Erythroblast (primary cell): ENCODE measurements at regions not wholly inside any gene's neighbourhood (a gene's known extent, or its start where the extent isn't known, plus 50 kb on each side); places are given as distances from the start of the nearest gene placed in this dataset.
"Not testable (repeated sequence)": the region's sequence is repeated elsewhere in the genome, so short reads cannot be mapped to it uniquely, and the experiment has no call there.

ENCODE experiments used
- DNase-seq, 2 experiments: peaks; one replicate each; lab custom pipeline; 2025; lab: John Stamatoyannopoulos, UW
- GATA1 ChIP-seq: IDR thresholded peaks from 2 replicates; pipeline ENCODE4 v1.6.1; 2011; ENCODE audit warnings: low read depth, mild to moderate bottlenecking, control low read depth, low read length, moderate library complexity
- POLR2A ChIP-seq: IDR thresholded peaks from 2 replicates; pipeline ENCODE4 v1.6.1; 2011; ENCODE audit warnings: mild to moderate bottlenecking, low read length

GRCh38 chr18:54433368-54433767 lies 75.7 kb downstream of the C18orf54 start:
- no peak for DNase-seq
- no peak for TF ChIP-seq GATA1
- no peak for TF ChIP-seq POLR2A

- DNase-seq = no peak
- no peak for TF ChIP-seq GATA1
- no peak for TF ChIP-seq POLR2A
Observed at GRCh38 chr18:54433857-54434256, 76.2 kb downstream of the C18orf54 start.

- DNase-seq = no peak
- TF ChIP-seq GATA1 (no peak), POLR2A (no peak)
Observed at GRCh38 chr18:54434453-54434852, 76.7 kb downstream of the C18orf54 start.

- TF ChIP-seq GATA1 (no peak), POLR2A (no peak)
- DNase-seq = no peak
Observed at GRCh38 chr18:54436501-54436900, 78.8 kb downstream of the C18orf54 start.

- peak; percentile 20 to 39 for DNase-seq
- TF ChIP-seq GATA1 (no peak), POLR2A (no peak)
Observed at GRCh38 chr18:54440292-54440691, 82.6 kb downstream of the C18orf54 start.

- peak; percentile 49 to 64 for DNase-seq
- TF ChIP-seq POLR2A (no peak), GATA1 (no peak)
Observed at GRCh38 chr18:54444319-54444914, 86.7 kb downstream of the C18orf54 start.

GRCh38 chr18:54453996-54454395 lies 96.3 kb downstream of the C18orf54 start:
- DNase-seq = no peak

GRCh38 chr18:54465502-54465901 lies 107.8 kb downstream of the C18orf54 start:
- no peak for DNase-seq
- no peak for TF ChIP-seq GATA1
- TF ChIP-seq POLR2A = no peak

More at GRCh38 chr18:54453996-54454395, 96.3 kb downstream of the C18orf54 start:
- TF ChIP-seq GATA1 = no peak
- TF ChIP-seq POLR2A = no peak

GRCh38 chr18:54466248-54467005 lies 108.7 kb downstream of the C18orf54 start:
- DNase-seq = no peak
- TF ChIP-seq POLR2A = no peak

- TF ChIP-seq GATA1 (no peak), POLR2A (no peak)
- no peak for DNase-seq
Observed at GRCh38 chr18:54479365-54479764, 111.7 kb upstream of the DYNAP start.

- TF ChIP-seq GATA1 (no peak), POLR2A (no peak)
- no peak for DNase-seq
Observed at GRCh38 chr18:54480616-54481015, 110.4 kb upstream of the DYNAP start.

- DNase-seq = not testable (repeated sequence)
Observed at GRCh38 chr18:54502451-54502850, 88.6 kb upstream of the DYNAP start.

- DNase-seq = no peak
- no peak for TF ChIP-seq GATA1
- TF ChIP-seq POLR2A = no peak
Observed at GRCh38 chr18:54503131-54503894, 87.7 kb upstream of the DYNAP start.
